GM12864 (cell line): ENCODE measurements at regions not wholly inside any gene's neighbourhood (a gene's known extent, or its start where the extent isn't known, plus 50 kb on each side); places are given as distances from the start of the nearest gene placed in this dataset.

Experiments
- DNase-seq: peaks from one replicate; pipeline ENCODE4 v3.0.0-alpha.2; 2011; ENCODE audit warnings: low read depth
- H3K4me3 ChIP-seq: 2 replicates; pipeline ENCODE4 v1.5.1; 2011; ENCODE audit warnings: mild to moderate bottlenecking, low read depth, low read length, control low read depth
- TF ChIP-seq, protein P1 (sequence below): IDR thresholded peaks from 2 replicates; pipeline ENCODE4 v1.5.1; 2011; ENCODE audit warnings: low read depth, mild to moderate bottlenecking, moderate library complexity, low read length, control low read depth, inconsistent platforms; ENCODE audit errors: missing control alignments

DNA sequence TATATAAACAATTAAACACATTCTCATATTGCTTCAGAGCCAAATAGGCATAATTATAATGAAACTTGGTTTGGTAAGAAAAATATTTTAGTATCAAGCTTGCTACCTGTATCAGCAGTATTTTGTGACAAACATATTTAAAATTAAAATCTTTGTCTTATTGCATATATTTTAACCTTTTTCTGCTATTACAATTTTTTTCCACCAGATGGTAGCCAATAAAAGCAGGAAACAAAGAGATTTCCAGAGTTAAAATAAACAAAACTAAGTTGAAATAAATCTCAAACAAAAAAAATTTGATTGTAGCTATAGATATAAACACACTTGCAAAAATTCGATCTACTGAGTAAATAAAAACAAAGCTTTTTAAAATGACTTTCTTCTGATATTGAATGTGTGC, 491.3 kb upstream of the GJE1 start:
- H3K4me3 ChIP-seq: no peak overlapping the region
- DNase-seq: no peak
- TF ChIP-seq, protein P1, sequence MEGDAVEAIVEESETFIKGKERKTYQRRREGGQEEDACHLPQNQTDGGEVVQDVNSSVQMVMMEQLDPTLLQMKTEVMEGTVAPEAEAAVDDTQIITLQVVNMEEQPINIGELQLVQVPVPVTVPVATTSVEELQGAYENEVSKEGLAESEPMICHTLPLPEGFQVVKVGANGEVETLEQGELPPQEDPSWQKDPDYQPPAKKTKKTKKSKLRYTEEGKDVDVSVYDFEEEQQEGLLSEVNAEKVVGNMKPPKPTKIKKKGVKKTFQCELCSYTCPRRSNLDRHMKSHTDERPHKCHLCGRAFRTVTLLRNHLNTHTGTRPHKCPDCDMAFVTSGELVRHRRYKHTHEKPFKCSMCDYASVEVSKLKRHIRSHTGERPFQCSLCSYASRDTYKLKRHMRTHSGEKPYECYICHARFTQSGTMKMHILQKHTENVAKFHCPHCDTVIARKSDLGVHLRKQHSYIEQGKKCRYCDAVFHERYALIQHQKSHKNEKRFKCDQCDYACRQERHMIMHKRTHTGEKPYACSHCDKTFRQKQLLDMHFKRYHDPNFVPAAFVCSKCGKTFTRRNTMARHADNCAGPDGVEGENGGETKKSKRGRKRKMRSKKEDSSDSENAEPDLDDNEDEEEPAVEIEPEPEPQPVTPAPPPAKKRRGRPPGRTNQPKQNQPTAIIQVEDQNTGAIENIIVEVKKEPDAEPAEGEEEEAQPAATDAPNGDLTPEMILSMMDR: no peak

DNA sequence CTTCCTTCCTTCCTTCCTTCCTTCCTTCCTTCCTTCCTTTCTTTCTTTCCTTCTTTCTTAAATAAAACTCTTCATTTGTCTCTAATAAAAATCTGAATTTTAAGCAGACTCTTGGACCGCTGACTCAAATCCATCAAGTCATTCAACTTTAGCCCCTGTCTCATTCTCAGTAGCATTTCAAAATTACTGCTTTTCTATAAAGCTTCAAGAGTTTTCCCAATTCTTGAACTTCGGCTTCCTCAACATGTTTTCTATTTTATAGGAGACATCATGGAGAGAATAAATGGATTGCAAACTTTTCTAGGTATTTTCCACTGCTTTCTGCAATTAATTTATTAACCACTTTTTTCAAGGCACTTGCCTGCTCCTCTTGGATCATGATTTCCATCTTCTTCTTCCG, 497.1 kb upstream of the GJE1 start:
- TF ChIP-seq, protein P1: no peak
- no peak for DNase-seq
- no peak overlapping the region for H3K4me3 ChIP-seq

DNA sequence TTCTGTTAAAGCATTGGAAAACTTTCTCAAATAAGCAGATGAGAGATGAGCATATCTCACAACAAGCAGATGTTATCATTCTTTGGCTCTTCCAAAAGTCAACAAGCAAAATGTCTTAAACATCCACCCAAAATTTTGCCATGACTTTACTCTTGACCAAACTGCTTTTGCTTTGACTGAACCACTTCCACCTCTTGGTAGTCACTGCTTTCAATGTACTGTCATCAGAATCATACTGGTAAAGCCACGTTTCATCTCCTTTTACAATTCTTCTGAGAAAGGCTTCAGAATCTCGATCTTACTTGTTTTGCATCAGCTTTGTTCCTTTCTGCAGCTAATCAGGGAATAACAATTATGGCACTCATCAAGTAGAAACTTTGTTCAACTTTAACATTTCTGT, 498.5 kb upstream of the GJE1 start:
- no peak for DNase-seq
- no peak overlapping the region for H3K4me3 ChIP-seq
- TF ChIP-seq, protein P1: no peak

DNA sequence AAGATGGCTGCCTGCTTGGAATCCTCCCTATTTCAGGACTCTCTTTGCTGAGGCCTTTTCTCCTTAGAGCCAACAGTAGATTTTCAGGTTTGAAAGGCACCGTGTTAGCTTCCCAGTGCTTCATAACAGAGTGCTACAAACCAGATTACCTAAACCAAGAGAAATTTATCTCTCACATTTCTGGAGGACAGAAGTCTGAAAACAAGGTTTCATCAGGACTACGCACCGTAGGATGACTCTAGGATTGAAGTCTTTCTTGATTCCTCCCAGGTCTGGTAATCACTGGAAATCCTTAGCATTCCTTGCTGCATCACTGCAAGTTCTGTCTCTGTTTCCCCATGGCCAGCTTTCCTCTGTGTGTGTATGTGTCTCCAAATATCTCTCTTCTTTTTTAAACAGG, 508.4 kb upstream of the GJE1 start:
- TF ChIP-seq, protein P1: no peak
- DNase-seq: no peak
- no peak overlapping the region for H3K4me3 ChIP-seq

DNA sequence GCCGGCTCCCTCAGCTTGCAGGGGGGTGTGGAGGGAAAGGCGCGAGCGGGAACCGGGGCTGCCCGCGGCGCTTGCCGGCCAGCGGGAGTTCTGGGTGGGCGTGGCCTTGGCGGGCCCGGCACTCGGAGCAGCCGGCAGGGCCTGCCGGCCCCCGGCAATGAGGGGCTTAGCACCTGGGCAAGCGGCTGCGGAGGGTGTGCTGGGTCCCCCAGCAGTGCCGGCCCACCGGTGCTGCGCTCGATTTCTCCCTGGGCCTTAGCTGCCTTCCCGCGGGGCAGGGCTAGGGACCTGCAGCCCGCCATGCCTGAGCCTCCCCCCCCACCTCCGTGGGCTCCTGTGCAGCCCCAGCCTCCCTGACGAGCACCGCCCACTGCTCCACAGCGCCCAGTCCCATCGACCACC, 514.5 kb upstream of the GJE1 start:
- TF ChIP-seq, protein P1: no peak
- H3K4me3 ChIP-seq: no peak overlapping the region
- no peak for DNase-seq

DNA sequence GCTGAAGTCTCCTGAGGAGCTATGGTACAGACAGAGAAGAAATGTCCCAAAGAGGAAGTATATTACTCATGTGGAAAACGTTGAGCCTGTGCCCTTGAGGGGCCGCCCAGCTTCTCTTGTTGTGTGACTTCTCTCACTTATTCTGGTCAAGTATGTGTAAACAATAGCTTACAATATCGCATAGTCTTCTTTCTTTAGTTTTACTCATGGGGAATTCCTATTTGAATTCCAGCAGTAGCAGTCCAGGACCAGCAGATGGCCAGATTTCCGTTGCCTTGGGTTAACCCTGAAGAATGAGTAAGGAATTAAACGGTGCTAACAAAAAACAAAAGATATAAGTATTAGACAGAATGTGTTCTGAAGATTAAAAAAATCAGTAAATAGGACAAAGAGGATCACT, 522.0 kb upstream of the GJE1 start:
- no peak overlapping the region for H3K4me3 ChIP-seq
- TF ChIP-seq, protein P1: no peak
- DNase-seq: no peak

DNA sequence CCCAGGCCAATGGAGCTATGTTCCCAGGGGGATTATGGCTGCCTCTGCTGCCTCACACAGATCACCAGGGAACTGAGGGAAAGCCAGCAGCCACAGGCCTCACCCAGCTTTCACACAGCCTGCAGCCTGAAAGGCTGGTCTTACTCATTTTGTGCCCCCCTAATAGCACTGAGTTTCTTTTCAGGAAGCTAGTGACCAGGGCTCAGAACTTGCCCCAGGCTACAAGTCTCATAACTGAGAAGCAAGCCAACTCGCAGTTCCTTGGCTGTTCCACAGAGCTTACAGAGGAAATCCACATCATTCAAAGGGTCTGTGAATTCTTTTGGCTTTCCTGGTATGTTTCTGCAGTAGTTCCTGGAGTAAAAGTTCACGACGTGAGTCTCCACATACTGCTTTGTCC, 524.8 kb upstream of the GJE1 start:
- DNase-seq: no peak
- TF ChIP-seq, protein P1: no peak
- H3K4me3 ChIP-seq: no peak overlapping the region
